ENCODE measurements at regions not wholly inside any gene's neighbourhood (a gene's known extent, or its start where the extent isn't known, plus 50 kb on each side); places are given as distances from the start of the nearest gene placed in this dataset.
A peak's percentile ranks its signal among the peaks of the same experiment; 100 is the strongest.

GRCh38 chr2:19496646-19497045 lies 138.2 kb upstream of the OSR1 start:
- peaks cover 0 to 2% (median 0%) of the 10 kb centered on the region in 3 donors for H3K4me1 ChIP-seq
- H3K9me3 ChIP-seq = no peaks in the 10 kb centered on the region
- H3K4me3 ChIP-seq = no peak overlapping the region
- no peaks in the 10 kb centered on the region for H3K27me3 ChIP-seq
- 83 to 95% methylated on average over 3 to 5 of the region's 5 CpGs for WGBS, 2 donors (ENCODE audit: low coverage in 1 of 2)
- H3K36me3 ChIP-seq = no peaks in the 10 kb centered on the region
- no peak for ATAC-seq
- TF ChIP-seq POLR2A (IDR thresholded peaks at IDR 0.05) (no peak), POLR2AphosphoS5 (IDR thresholded peaks at IDR 0.05) (no peak), EP300 (IDR thresholded peaks at IDR 0.05) (no peak), CTCF (IDR thresholded peaks at IDR 0.05) (no peak)
- no peak overlapping the region for H3K27ac ChIP-seq

- Histone ChIP-seq H3K9me3 (no peaks in the 10 kb centered on the region), H3K4me1 (peaks cover 7 to 26% (median 14%) of the 10 kb centered on the region in 3 donors), H3K36me3 (no peaks in the 10 kb centered on the region), H3K27me3 (no peaks in the 10 kb centered on the region), H3K4me3 (no peak overlapping the region), H3K27ac (no peak overlapping the region)
- TF ChIP-seq POLR2A (IDR thresholded peaks at IDR 0.05) = no peak
- no peak for TF ChIP-seq EP300 (IDR thresholded peaks at IDR 0.05)
- no peak for TF ChIP-seq CTCF (IDR thresholded peaks at IDR 0.05)
- no peak for TF ChIP-seq POLR2AphosphoS5 (IDR thresholded peaks at IDR 0.05)
- 65 to 89% methylated on average over 4 of the region's 4 CpGs for WGBS, 2 donors (ENCODE audit: low coverage in 1 of 2)
- no peak for ATAC-seq
Observed at GRCh38 chr2:19494241-19494640, 135.8 kb upstream of the OSR1 start.

GRCh38 chr2:19491796-19492195 lies 133.4 kb upstream of the OSR1 start:
- ATAC-seq = no peak
- H3K9me3 ChIP-seq = no peaks in the 10 kb centered on the region
- H3K4me3 ChIP-seq = no peak overlapping the region
- 40 to 60% methylated on average over 2 to 3 of the region's 3 CpGs for WGBS, 2 donors (ENCODE audit: low coverage in 1 of 2)
- no peaks in the 10 kb centered on the region for H3K27me3 ChIP-seq
- H3K4me1 ChIP-seq = peaks cover 7 to 27% (median 14%) of the 10 kb centered on the region in 3 donors
- peak overlapping the region in 1 of 4 donors; percentile 46 for H3K27ac ChIP-seq
- H3K36me3 ChIP-seq = no peaks in the 10 kb centered on the region
- no peak for TF ChIP-seq CTCF (IDR thresholded peaks at IDR 0.05)
- TF ChIP-seq POLR2A (IDR thresholded peaks at IDR 0.05) = no peak
- no peak for TF ChIP-seq EP300 (IDR thresholded peaks at IDR 0.05)
- TF ChIP-seq POLR2AphosphoS5 (IDR thresholded peaks at IDR 0.05) = no peak

- H3K27ac ChIP-seq = peak overlapping the region; percentile 29 to 65 (median 56)
Observed at GRCh38 chr2:19490846-19491435, 132.5 kb upstream of the OSR1 start.

More at GRCh38 chr2:19490846-19491435, 132.5 kb upstream of the OSR1 start:
- peak; percentile 25 for ATAC-seq
- no peaks in the 10 kb centered on the region for H3K27me3 ChIP-seq
- peaks cover 7 to 27% (median 14%) of the 10 kb centered on the region in 3 donors for H3K4me1 ChIP-seq
- no peaks in the 10 kb centered on the region for H3K9me3 ChIP-seq
- TF ChIP-seq POLR2AphosphoS5 (IDR thresholded peaks at IDR 0.05) = no peak
- TF ChIP-seq CTCF (IDR thresholded peaks at IDR 0.05) = no peak
- no peak for TF ChIP-seq EP300 (IDR thresholded peaks at IDR 0.05)
- no peak for TF ChIP-seq POLR2A (IDR thresholded peaks at IDR 0.05)
- no peaks in the 10 kb centered on the region for H3K36me3 ChIP-seq
- 19 to 24% methylated on average over 5 to 8 of the region's 8 CpGs for WGBS, 2 donors (ENCODE audit: low coverage in 1 of 2)
- no peak overlapping the region for H3K4me3 ChIP-seq
